Spleen (tissue), 7 donors: ENCODE measurements at regions not wholly inside any gene's neighbourhood (a gene's known extent, or its start where the extent isn't known, plus 50 kb on each side); places are given as distances from the start of the nearest gene placed in this dataset.
"Not testable (repeated sequence)": the region's sequence is repeated elsewhere in the genome, so short reads cannot be mapped to it uniquely, and the experiment has no call there.

ENCODE experiments used
- CTCF ChIP-seq, 11 experiments: fragments of 200-600 bp in 7 of 11; fragments of 450-650 bp in 4 of 11; sonication (generic) in 4 of 11; IDR thresholded peaks in 8 of 11; conservative IDR thresholded peaks in 3 of 11; 1 replicate in 7 of 11; 2 replicates in 4 of 11; pipeline versions ENCODE4 v1.4.0 to v1.8.0; 2016 to 2021; ENCODE audit warnings: antibody characterized with exemption in 11 of 11, inconsistent platforms in 4 of 11, mild to moderate bottlenecking in 1 of 11
- POLR2A ChIP-seq, 3 donors: fragments of 450-650 bp; IDR thresholded peaks; one replicate each; pipeline ENCODE4 v1.5.1; 2017; ENCODE audit warnings: antibody characterized with exemption in 3 of 3, mild to moderate bottlenecking in 1 of 3
- POLR2AphosphoS5 ChIP-seq, 3 donors: sonication (generic); formaldehyde crosslinking; IDR thresholded peaks; one replicate each; pipeline ENCODE4 v1.5.1; 2017; ENCODE audit warnings: antibody characterized with exemption in 3 of 3
- donor health status: DM: no; HTN: no; CAD: no; lungs with moderate emphysema.
- donor health status: DM: no; HTN: no; CAD: no.
- donor health status: DM: no; HTN: no; CAD: no.

- TF ChIP-seq CTCF (IDR thresholded peaks at IDR 0.05 in 8 of 11, conservative IDR thresholded peaks at IDR 0.05 in 3 of 11); POLR2A (IDR thresholded peaks at IDR 0.05); POLR2AphosphoS5 (IDR thresholded peaks at IDR 0.05): not testable (repeated sequence)
Observed at GRCh38 chr9:94400461-94400860, 72.0 kb upstream of the NUTM2F start.
